Stimulated activated CD4-positive, alpha-beta T cell treated with anti-CD3 and anti-CD28 coated beads, Interleukin-2, amount 100 ng/mL, for 48 hours (primary cell): ENCODE measurements at regions not wholly inside any gene's neighbourhood (a gene's known extent, or its start where the extent isn't known, plus 50 kb on each side); places are given as distances from the start of the nearest gene placed in this dataset.

Source experiments
- DNase-seq, 2 donors: peaks; one replicate each; pipeline ENCODE4 v3.0.0-alpha.2; 2020

GRCh38 chr11:134677397-134677822, 265.4 kb upstream of the B3GAT1 start:
- DNase-seq: no peak

- DNase-seq: no peak
These were observed 264.7 kb upstream of the B3GAT1 start for GRCh38 chr11:134676516-134677287.

GRCh38 chr11:134675983-134676382, 263.9 kb upstream of the B3GAT1 start:
- no peak for DNase-seq

- DNase-seq: no peak
These were observed 262.9 kb upstream of the B3GAT1 start for GRCh38 chr11:134674974-134675373.

- no peak for DNase-seq
These were observed 258.9 kb upstream of the B3GAT1 start for GRCh38 chr11:134670961-134671370.

- no peak for DNase-seq
These were observed 258.3 kb upstream of the B3GAT1 start for GRCh38 chr11:134670247-134670782.

- no peak for DNase-seq
These were observed 257.8 kb upstream of the B3GAT1 start for GRCh38 chr11:134669796-134670195.

GRCh38 chr11:134668796-134669195, 256.8 kb upstream of the B3GAT1 start:
- DNase-seq: no peak

GRCh38 chr11:134668076-134668475, 256.0 kb upstream of the B3GAT1 start:
- DNase-seq: no peak

- DNase-seq: no peak
These were observed 255.5 kb upstream of the B3GAT1 start for GRCh38 chr11:134667505-134667904.

GRCh38 chr11:134667175-134667500, 255.1 kb upstream of the B3GAT1 start:
- no peak for DNase-seq

- DNase-seq: no peak
These were observed 254.5 kb upstream of the B3GAT1 start for GRCh38 chr11:134666273-134667174.

GRCh38 chr11:134665571-134666270, 253.7 kb upstream of the B3GAT1 start:
- no peak for DNase-seq

GRCh38 chr11:134665188-134665535, 253.1 kb upstream of the B3GAT1 start:
- DNase-seq: no peak

GRCh38 chr11:134664447-134665187, 252.6 kb upstream of the B3GAT1 start:
- DNase-seq: no peak

GRCh38 chr11:134663506-134664313, 251.7 kb upstream of the B3GAT1 start:
- DNase-seq: no peak

- no peak for DNase-seq
These were observed 250.8 kb upstream of the B3GAT1 start for GRCh38 chr11:134662629-134663360.

- no peak for DNase-seq
These were observed 249.6 kb upstream of the B3GAT1 start for GRCh38 chr11:134661660-134662059.

- no peak for DNase-seq
These were observed 248.4 kb upstream of the B3GAT1 start for GRCh38 chr11:134660416-134660815.

- DNase-seq: no peak
These were observed 247.8 kb upstream of the B3GAT1 start for GRCh38 chr11:134659882-134660281.
